CD4-positive, alpha-beta T cell treated with Interleukin-6 at 100 ng/mL for 8 hours (primary cell): ENCODE measurements at regions not wholly inside any gene's neighbourhood (a gene's known extent, or its start where the extent isn't known, plus 50 kb on each side); places are given as distances from the start of the nearest gene placed in this dataset.

ENCODE experiments used
- DNase-seq: peaks from one replicate; pipeline ENCODE4 v3.0.0-alpha.2; 2020; ENCODE audit warnings: mixed read lengths, low spot score

- DNase-seq, result no peak
Measured at GRCh38 chr9:106708475-106709146, 154.4 kb upstream of the ZNF462 start.

GRCh38 chr9:106712279-106712678 is 150.7 kb upstream of the ZNF462 start:
- DNase-seq, result no peak

- DNase-seq, result no peak
Measured at GRCh38 chr9:106713206-106713605, 149.8 kb upstream of the ZNF462 start.

- no peak for DNase-seq
Measured at GRCh38 chr9:106716820-106717219, 146.1 kb upstream of the ZNF462 start.

- DNase-seq, result no peak
Measured at GRCh38 chr9:106717686-106718085, 145.3 kb upstream of the ZNF462 start.

- no peak for DNase-seq
Measured at GRCh38 chr9:106718936-106719335, 144.0 kb upstream of the ZNF462 start.

- DNase-seq, result no peak
Measured at GRCh38 chr9:106722051-106722753, 140.8 kb upstream of the ZNF462 start.

- DNase-seq, result no peak
Measured at GRCh38 chr9:106723926-106724325, 139.0 kb upstream of the ZNF462 start.

GRCh38 chr9:106724566-106724965 is 138.4 kb upstream of the ZNF462 start:
- no peak for DNase-seq

- no peak for DNase-seq
Measured at GRCh38 chr9:106726070-106726815, 136.7 kb upstream of the ZNF462 start.

GRCh38 chr9:106727969-106728368 is 135.0 kb upstream of the ZNF462 start:
- DNase-seq, result no peak

GRCh38 chr9:106728860-106729259 is 134.1 kb upstream of the ZNF462 start:
- DNase-seq, result no peak

- no peak for DNase-seq
Measured at GRCh38 chr9:106731910-106732309, 131.1 kb upstream of the ZNF462 start.

- DNase-seq, result no peak
Measured at GRCh38 chr9:106733828-106734380, 129.1 kb upstream of the ZNF462 start.

- no peak for DNase-seq
Measured at GRCh38 chr9:106737516-106737915, 125.5 kb upstream of the ZNF462 start.

GRCh38 chr9:106738109-106738508 is 124.9 kb upstream of the ZNF462 start:
- no peak for DNase-seq

- DNase-seq, result no peak
Measured at GRCh38 chr9:106745457-106745856, 117.5 kb upstream of the ZNF462 start.

GRCh38 chr9:106745876-106746275 is 117.1 kb upstream of the ZNF462 start:
- DNase-seq, result no peak

- no peak for DNase-seq
Measured at GRCh38 chr9:106751681-106752080, 111.3 kb upstream of the ZNF462 start.

- no peak for DNase-seq
Measured at GRCh38 chr9:106752581-106752980, 110.4 kb upstream of the ZNF462 start.

GRCh38 chr9:106753155-106753671 is 109.8 kb upstream of the ZNF462 start:
- peak; percentile 1 for DNase-seq

- DNase-seq, result no peak
Measured at GRCh38 chr9:106755736-106756135, 107.2 kb upstream of the ZNF462 start.

- no peak for DNase-seq
Measured at GRCh38 chr9:106757514-106757913, 105.5 kb upstream of the ZNF462 start.
